Stimulated activated CD4-positive, alpha-beta T cell treated with anti-CD3 and anti-CD28 coated beads, TNF-alpha, amount 100 ng/mL, for 4 hours (primary cell): ENCODE measurements at regions not wholly inside any gene's neighbourhood (a gene's known extent, or its start where the extent isn't known, plus 50 kb on each side); places are given as distances from the start of the nearest gene placed in this dataset.

Experiments used
- DNase-seq, 3 experiments: peaks; one replicate each; pipeline ENCODE4 v3.0.0-alpha.2; 2020; ENCODE audit warnings: low read depth in 3 of 3

DNA sequence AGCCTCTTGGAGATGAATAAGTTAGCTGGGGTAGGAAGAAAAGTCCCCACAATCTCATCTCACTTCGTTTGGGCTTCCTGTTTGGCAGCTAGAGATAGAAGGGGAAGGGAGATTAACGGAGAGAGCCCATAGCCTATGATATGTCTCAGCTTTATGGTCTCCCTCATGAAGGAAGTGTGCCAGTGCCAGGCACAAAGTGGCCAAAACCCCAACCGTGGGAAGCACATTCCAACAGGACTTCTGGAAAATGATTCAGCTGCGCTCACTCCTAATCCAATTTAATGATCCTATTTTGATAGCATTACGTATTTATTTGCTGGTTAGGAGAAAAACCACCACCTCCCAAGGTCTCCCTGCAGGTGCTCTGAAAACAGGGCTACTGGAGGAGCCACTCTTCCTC is 303.1 kb upstream of the CLINT1 start:
- no peak for DNase-seq

- DNase-seq, result no peak
These were observed 300.7 kb upstream of the CLINT1 start for GRCh38 chr5:158159621-158160020.

DNA sequence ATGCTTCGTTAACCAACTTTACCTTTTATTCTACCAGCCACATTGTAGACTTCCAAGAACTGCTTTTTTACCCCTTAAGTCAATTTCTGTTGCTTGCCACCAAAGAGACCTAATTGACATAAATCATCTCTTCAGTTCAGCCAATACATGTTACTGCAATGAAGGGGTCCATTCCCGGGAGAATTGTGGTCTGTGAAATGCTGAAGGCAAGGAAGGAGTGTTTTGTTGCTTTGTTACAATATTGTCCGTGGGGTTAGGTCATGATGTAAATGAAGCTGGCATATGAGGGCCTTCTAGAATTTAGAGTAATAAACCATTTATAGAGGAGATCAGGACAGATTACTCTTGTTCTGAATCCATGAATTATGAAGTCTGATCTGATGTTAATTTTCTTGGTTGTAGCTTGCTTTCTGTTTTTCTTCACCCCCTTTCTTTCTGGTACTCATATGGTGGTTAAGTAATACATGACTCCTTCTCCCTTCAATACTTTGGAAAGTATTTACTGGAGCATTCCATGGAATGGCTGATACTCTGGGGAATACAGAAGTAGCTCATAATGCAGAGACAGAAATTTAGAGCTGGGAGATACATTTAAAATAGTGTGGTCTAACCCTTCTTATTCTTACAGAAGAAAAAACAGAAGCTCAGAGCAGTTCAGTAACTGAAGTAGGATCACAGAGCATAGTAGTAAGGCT is 297.0 kb upstream of the CLINT1 start:
- no peak for DNase-seq

- DNase-seq, result no peak
These were observed 296.1 kb upstream of the CLINT1 start for GRCh38 chr5:158155067-158155466.

- DNase-seq, result no peak
These were observed 295.5 kb upstream of the CLINT1 start for GRCh38 chr5:158154226-158155005.

DNA sequence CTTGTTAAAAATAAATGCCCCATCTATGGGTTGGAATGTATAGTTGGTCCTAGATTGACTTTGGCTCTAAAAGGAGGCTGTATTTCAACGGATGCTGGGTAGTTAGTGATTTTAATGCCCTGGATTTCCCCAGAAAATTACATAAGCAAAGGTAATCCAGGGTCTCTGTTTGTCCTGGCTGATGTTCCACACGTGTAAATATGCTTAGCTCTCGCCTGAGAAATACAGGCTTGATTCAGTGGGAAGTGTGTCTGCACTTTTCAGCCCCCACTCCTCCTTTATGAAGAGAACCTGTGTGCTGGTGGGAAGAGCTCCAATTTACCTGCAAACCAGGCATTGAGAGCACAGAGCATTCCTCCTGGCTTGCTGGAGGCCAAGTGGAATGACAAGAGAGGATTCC is 294.6 kb upstream of the CLINT1 start:
- DNase-seq, result no peak

DNA sequence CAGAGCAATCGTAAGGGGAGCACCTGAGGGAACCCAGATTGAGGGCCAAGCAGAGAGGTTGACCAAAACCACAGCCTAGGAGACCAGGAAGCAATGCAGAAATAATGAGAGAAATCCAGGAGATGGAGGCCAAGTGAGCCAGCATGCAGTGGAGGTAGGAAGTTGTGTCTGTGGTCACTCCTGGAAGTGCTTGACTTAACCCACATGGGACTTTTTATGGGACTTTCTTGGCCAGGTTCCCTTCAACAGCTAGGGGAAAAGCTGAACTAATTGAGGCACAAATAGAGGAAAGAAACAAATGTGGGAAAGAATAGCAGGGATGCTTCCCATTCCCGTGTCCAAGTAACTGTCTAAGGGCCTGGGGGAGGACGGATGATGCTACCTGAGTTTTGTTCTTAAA is 293.2 kb upstream of the CLINT1 start:
- no peak for DNase-seq

DNA sequence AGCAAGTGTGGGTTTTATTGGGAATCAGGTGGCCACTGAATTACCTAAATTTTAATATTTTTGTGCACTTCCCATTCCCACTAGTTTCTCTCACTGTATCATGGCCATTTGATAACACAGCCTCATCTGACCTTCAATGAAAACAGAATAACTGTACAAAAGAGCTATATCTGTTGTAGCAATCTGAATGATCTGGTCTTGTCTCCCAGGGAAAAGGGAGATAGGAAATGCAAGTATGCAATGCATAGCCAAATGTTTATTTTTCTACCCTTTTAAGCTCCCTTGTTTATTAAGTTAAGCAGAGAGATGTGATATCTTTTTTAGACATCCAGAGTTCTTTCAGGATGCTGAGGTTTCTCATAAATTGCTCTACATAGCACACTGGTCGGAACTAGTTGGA is 288.3 kb upstream of the CLINT1 start:
- no peak for DNase-seq

DNA sequence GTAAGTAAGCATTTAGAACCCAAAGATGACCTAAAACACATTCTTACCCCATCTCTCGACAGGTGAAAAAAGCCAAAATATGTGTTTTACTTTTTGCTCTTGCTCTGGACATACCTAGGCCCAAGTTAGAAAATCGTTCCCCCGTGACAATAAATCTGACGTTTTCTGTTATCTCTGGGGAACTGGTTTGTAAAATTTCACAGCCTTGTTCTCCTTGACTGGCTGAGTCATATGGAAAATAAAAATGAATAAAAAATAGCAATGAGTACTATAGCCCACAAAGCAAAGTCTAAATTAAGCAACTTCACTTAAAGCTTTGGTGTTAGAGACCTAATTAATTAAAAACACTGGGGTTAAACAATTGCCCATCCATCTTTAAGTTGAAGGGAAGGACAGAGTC is 286.9 kb upstream of the CLINT1 start:
- no peak for DNase-seq

DNA sequence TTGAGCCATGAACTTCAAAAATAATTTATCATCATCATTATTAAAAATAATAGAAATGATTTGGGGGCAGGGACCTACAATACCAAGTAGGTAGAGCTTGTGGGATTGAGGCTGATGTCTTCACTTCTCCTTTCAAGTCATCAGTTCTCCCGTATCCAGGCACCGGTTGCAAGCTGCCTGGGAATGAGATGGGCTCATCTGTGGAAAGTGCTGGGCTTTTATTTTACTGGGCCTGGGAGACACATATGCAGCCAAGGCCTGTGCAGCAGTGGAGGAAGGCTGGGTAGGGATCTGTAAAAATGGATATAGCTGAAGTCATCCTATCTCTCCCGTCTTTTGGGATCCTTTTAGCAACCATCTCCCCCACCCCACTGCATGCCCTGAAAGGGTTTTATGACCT is 284.1 kb upstream of the CLINT1 start:
- DNase-seq, result no peak

- DNase-seq, result no peak
These were observed 283.2 kb upstream of the CLINT1 start for GRCh38 chr5:158142156-158142555.

DNA sequence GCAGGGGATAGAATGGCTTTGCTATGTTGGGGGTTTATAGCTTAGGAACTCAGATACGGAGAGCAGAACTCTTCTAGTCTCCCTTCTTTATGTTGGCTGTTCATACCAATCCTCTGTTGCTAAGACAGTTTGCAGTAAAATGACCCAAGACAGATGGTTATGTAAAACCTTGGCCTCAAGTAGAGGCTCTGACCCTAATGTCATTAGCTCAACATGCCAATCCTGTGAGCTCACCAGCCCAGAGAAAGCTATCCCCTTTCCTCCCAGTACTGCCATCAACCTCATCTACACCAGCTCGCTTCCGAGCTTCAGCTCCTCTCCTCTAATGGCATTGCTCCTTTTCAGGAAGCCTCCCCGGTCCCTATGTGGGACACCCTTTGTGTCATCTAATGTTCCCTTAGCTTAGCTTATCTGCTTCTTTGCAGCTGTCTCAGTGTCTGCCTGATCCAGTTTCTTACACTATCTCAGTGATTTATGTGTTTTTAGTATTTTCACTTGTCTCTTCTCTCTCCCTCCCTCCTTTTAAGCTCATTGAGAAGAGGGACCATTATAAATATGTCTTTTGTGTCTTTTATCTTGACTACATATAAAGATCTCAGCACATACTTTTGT is 281.3 kb upstream of the CLINT1 start:
- DNase-seq, result no peak

- no peak for DNase-seq
These were observed 280.2 kb upstream of the CLINT1 start for GRCh38 chr5:158139161-158139560.

DNA sequence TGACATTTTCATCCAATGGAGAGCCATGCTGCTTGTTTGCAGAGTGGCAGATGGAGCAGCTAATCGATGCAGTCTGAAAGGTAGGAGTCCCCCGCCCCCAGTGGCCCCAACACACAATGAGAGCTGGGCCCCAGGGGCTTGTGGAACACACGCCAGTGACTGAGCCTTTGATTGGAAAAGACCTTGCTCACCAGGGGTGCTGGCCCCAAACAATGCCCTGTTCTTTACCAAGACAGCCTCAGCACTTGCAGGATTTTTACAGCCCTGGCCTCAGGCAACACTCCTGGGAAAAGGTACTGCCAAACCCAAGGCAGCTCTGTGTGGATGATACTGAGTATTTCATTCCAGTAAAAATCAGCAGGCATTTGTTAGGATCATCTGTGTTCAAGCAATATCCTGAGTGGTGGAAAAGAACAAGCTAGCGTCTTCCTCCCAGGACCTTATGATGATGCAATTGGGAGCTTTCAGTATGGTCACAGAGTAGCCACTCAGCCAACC is 276.8 kb upstream of the CLINT1 start:
- DNase-seq, result no peak

GRCh38 chr5:158133369-158133768 is 274.4 kb upstream of the CLINT1 start:
- DNase-seq, result no peak

- no peak for DNase-seq
These were observed 268.6 kb upstream of the CLINT1 start for GRCh38 chr5:158127536-158127935.

GRCh38 chr5:158126442-158127405 is 267.8 kb upstream of the CLINT1 start:
- DNase-seq, result no peak

- DNase-seq, result no peak
These were observed 265.8 kb upstream of the CLINT1 start for GRCh38 chr5:158124606-158125316.

DNA sequence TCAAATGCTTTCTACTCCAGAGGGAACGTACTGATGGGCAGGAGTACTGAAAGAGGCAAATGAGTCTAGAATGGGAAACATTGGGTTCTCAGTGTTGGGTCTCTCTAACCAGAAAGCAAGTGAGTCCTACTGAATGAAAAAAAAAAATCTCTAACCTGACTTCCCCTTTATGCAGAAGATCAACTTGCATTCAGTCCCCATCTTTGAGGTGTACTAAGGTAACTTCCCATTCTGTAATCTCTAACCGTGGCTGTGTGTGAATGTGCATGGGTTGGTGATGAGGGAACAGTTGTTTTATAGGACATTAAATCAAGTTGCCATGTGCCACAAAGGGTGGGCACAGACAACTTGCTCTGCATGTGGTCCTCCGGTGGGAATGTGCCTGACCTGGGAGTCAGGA is 264.6 kb upstream of the CLINT1 start:
- DNase-seq, result no peak

DNA sequence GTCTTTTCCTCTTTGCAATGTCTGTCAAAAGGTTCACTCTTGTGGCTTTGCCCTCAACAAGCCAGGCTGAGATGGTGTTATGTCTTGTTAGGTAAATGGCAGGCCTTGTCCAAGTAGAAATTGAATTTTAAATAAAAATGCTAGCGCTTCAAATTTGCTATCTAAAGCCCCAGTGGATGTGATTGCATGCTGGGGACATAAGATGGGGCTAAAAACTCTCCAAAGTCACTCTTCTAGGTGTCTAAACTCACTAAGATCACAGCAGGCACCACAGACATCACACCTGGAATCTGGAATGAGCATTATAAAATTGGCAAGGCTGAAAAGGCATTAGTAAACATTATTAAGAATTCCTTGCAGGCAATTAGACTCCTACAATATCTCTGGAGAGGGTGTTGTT is 262.7 kb upstream of the CLINT1 start:
- no peak for DNase-seq

GRCh38 chr5:158120760-158121159 is 261.8 kb upstream of the CLINT1 start:
- DNase-seq, result no peak
